ENCODE measurements at regions not wholly inside any gene's neighbourhood (a gene's known extent, or its start where the extent isn't known, plus 50 kb on each side); places are given as distances from the start of the nearest gene placed in this dataset.

DNA sequence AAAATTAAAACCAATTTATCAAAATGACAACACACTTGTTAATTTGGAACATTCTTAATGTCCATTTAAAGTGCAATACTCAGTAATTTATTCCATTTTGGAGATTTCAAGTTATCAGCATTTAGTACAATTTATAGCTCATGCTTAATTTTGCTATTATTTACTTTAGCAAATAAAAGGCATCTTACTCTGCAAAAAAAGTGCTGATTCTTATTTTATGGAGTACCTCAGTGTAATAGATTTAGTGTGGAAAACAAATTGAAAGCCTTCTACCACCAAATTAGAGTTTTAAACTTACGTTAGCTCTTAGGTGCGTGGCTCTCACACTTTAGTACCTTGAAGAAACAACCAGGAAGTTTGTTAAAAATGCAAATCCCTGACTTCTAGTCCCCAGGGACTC, 208.4 kb upstream of the NRIP1 start:
- no peak for TF ChIP-seq POLR2A (IDR thresholded peaks at IDR 0.05; ENCODE audit: low read depth, low read length)
- TF ChIP-seq, protein P1, sequence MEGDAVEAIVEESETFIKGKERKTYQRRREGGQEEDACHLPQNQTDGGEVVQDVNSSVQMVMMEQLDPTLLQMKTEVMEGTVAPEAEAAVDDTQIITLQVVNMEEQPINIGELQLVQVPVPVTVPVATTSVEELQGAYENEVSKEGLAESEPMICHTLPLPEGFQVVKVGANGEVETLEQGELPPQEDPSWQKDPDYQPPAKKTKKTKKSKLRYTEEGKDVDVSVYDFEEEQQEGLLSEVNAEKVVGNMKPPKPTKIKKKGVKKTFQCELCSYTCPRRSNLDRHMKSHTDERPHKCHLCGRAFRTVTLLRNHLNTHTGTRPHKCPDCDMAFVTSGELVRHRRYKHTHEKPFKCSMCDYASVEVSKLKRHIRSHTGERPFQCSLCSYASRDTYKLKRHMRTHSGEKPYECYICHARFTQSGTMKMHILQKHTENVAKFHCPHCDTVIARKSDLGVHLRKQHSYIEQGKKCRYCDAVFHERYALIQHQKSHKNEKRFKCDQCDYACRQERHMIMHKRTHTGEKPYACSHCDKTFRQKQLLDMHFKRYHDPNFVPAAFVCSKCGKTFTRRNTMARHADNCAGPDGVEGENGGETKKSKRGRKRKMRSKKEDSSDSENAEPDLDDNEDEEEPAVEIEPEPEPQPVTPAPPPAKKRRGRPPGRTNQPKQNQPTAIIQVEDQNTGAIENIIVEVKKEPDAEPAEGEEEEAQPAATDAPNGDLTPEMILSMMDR (conservative IDR thresholded peaks at IDR 0.05; ENCODE audit: low read depth, low read length): no peak
- TF ChIP-seq CEBPB (IDR thresholded peaks at IDR 0.05; ENCODE audit: low read depth, low read length): no peak
- TF ChIP-seq, protein P2, sequence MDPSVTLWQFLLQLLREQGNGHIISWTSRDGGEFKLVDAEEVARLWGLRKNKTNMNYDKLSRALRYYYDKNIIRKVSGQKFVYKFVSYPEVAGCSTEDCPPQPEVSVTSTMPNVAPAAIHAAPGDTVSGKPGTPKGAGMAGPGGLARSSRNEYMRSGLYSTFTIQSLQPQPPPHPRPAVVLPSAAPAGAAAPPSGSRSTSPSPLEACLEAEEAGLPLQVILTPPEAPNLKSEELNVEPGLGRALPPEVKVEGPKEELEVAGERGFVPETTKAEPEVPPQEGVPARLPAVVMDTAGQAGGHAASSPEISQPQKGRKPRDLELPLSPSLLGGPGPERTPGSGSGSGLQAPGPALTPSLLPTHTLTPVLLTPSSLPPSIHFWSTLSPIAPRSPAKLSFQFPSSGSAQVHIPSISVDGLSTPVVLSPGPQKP (IDR thresholded peaks at IDR 0.05; ENCODE audit: borderline replicate concordance, low read depth, low read length): no peak
- TF ChIP-seq, protein P3, sequence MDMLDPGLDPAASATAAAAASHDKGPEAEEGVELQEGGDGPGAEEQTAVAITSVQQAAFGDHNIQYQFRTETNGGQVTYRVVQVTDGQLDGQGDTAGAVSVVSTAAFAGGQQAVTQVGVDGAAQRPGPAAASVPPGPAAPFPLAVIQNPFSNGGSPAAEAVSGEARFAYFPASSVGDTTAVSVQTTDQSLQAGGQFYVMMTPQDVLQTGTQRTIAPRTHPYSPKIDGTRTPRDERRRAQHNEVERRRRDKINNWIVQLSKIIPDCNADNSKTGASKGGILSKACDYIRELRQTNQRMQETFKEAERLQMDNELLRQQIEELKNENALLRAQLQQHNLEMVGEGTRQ (IDR thresholded peaks at IDR 0.05; ENCODE audit: low read depth, low read length): no peak
- TF ChIP-seq MXI1 (IDR thresholded peaks at IDR 0.05; ENCODE audit: borderline replicate concordance, low read depth, low read length): no peak
- TF ChIP-seq RAD21 (IDR thresholded peaks at IDR 0.05; ENCODE audit: low read length): no peak
- no peak for TF ChIP-seq CHD1 (IDR thresholded peaks at IDR 0.05; ENCODE audit: low read depth, low read length)
- TF ChIP-seq FOS (IDR thresholded peaks at IDR 0.05; ENCODE audit: low read depth, low read length): no peak
- no peak for TF ChIP-seq MAZ (IDR thresholded peaks at IDR 0.05; ENCODE audit: borderline replicate concordance, low read depth, low read length)
- no peak for TF ChIP-seq BHLHE40 (IDR thresholded peaks at IDR 0.05; ENCODE audit: low read depth, low read length)
- no peak for TF ChIP-seq SMC3 (IDR thresholded peaks at IDR 0.05; ENCODE audit: low read depth, low read length)

All from IMR-90 (cell line).